Liver (tissue), 8 donors: ENCODE measurements at regions not wholly inside any gene's neighbourhood (a gene's known extent, or its start where the extent isn't known, plus 50 kb on each side); places are given as distances from the start of the nearest gene placed in this dataset.
"Not testable (repeated sequence)": the region's sequence is repeated elsewhere in the genome, so short reads cannot be mapped to it uniquely, and the experiment has no call there.

ENCODE experiments used
- DNase-seq: peaks from one replicate; pipeline ENCODE4 v3.0.0-alpha.2; 2017; ENCODE audit warnings: low spot score
- H3K27ac ChIP-seq, 2 donors: one replicate each; pipeline ENCODE4 v1.7.0; 2013; ENCODE audit warnings: inconsistent platforms in 2 of 2, low read length in 2 of 2, control low read depth in 1 of 2, low read depth in 1 of 2, mild to moderate bottlenecking in 1 of 2
- H3K27me3 ChIP-seq, 4 donors: one replicate each; pipeline versions ENCODE4 v1.6.1 to v1.7.0; 2013; ENCODE audit warnings: low read length in 3 of 4, inconsistent platforms in 1 of 4, mild to moderate bottlenecking in 1 of 4, moderate library complexity in 1 of 4; ENCODE audit not compliant: control insufficient read depth in 4 of 4, insufficient read depth in 4 of 4
- H3K36me3 ChIP-seq, 4 donors: one replicate each; pipeline versions ENCODE4 v1.6.1 to v1.7.0; 2013; ENCODE audit warnings: low read length in 3 of 4, mild to moderate bottlenecking in 3 of 4, low read depth in 1 of 4, moderate library complexity in 1 of 4; ENCODE audit not compliant: control insufficient read depth in 4 of 4, insufficient read depth in 3 of 4
- H3K4me1 ChIP-seq, 4 donors: one replicate each; pipeline versions ENCODE4 v1.6.1 to v1.7.0; 2013; ENCODE audit warnings: low read length in 3 of 4, mild to moderate bottlenecking in 3 of 4, moderate library complexity in 1 of 4; ENCODE audit not compliant: control insufficient read depth in 4 of 4, insufficient read depth in 4 of 4
- H3K4me3 ChIP-seq, 3 donors: one replicate each; pipeline versions ENCODE4 v1.6.1 to v1.7.0; 2013; ENCODE audit warnings: low read length in 3 of 3, control low read depth in 1 of 3, low read depth in 1 of 3, mild to moderate bottlenecking in 1 of 3
- H3K9ac ChIP-seq, 2 donors: one replicate each; pipeline ENCODE4 v1.7.0; 2013; ENCODE audit warnings: low read length in 2 of 2, mild to moderate bottlenecking in 2 of 2, moderate library complexity in 2 of 2, control low read depth in 1 of 2, low read depth in 1 of 2
- H3K9me3 ChIP-seq, 4 donors: one replicate each; pipeline versions ENCODE4 v1.6.1 to v1.7.0; 2013; ENCODE audit warnings: low read length in 3 of 4; ENCODE audit not compliant: control insufficient read depth in 4 of 4
- ATF3 ChIP-seq: IDR thresholded peaks from 2 replicates; pipeline ENCODE4 v1.6.1; 2016; ENCODE audit warnings: antibody characterized with exemption
- CTCF ChIP-seq: fragments of 150-350 bp; IDR thresholded peaks from 2 replicates; pipeline ENCODE4 v1.5.1; 2017; ENCODE audit warnings: improper control_type of control experiment, low read depth, low read length; ENCODE audit not compliant: missing input control
- FOXA1 ChIP-seq: IDR thresholded peaks from 2 replicates; pipeline ENCODE4 v1.6.1; 2016; ENCODE audit warnings: antibody characterized with exemption
- FOXA2 ChIP-seq: IDR thresholded peaks from 2 replicates; pipeline ENCODE4 v1.6.1; 2016; ENCODE audit warnings: antibody characterized with exemption
- HNF4G ChIP-seq: IDR thresholded peaks from 2 replicates; pipeline ENCODE4 v1.6.1; 2016; ENCODE audit warnings: antibody characterized with exemption
- MAX ChIP-seq: IDR thresholded peaks from 2 replicates; pipeline ENCODE4 v1.6.1; 2016; ENCODE audit warnings: antibody characterized with exemption
- NR2F2 ChIP-seq: IDR thresholded peaks from 2 replicates; pipeline ENCODE4 v1.6.1; 2016; ENCODE audit warnings: antibody characterized with exemption
- RAD21 ChIP-seq, 2 donors: IDR thresholded peaks; 2 replicates each; pipeline ENCODE4 v1.6.1; 2016; ENCODE audit warnings: antibody characterized with exemption in 2 of 2, mild to moderate bottlenecking in 2 of 2
- REST ChIP-seq: IDR thresholded peaks from 2 replicates; pipeline ENCODE4 v1.6.1; 2016; ENCODE audit warnings: antibody characterized with exemption, mild to moderate bottlenecking
- RXRA ChIP-seq, 2 donors: IDR thresholded peaks; 2 replicates each; pipeline ENCODE4 v1.6.1; 2017 to 2018; ENCODE audit warnings: antibody characterized with exemption in 2 of 2, mild to moderate bottlenecking in 1 of 2
- SP1 ChIP-seq: IDR thresholded peaks from 2 replicates; pipeline ENCODE4 v1.6.1; 2018; ENCODE audit warnings: antibody characterized with exemption, mild to moderate bottlenecking
- TAF1 ChIP-seq: conservative IDR thresholded peaks from 2 replicates; pipeline ENCODE4 v1.6.1; 2016; ENCODE audit warnings: antibody characterized with exemption, mild to moderate bottlenecking
- ZBTB33 ChIP-seq: IDR thresholded peaks from 2 replicates; pipeline ENCODE4 v1.6.1; 2016; ENCODE audit warnings: antibody characterized with exemption
- WGBS: extraction: QIAGEN DNeasy Blood & Tissue Kit; methylation state at CpG from one replicate; pipeline ENCODE4 v1.1.7; 2013; 5-methylcytosine and 5-hydroxymethylcytosine counted together
- donor health status: healthy.
- donor health status: healthy.
- donor health status: healthy.
- donor health status: healthy.
- donor health status: healthy.

- TF ChIP-seq REST (no peak), RAD21 (IDR thresholded peaks at IDR 0.05) (no peak), HNF4G (no peak)
These were observed 795.3 kb upstream of the AADAT start (continued) for GRCh38 chr4:170884969-170885570.

- H3K36me3 ChIP-seq, H3K9me3 ChIP-seq, H3K27ac ChIP-seq, H3K4me3 ChIP-seq, H3K4me1 ChIP-seq, DNase-seq, H3K27me3 ChIP-seq, H3K9ac ChIP-seq: not testable (repeated sequence)
These were observed 791.9 kb upstream of the AADAT start for GRCh38 chr4:170881646-170882045.

GRCh38 chr4:170875868-170876267 is 786.1 kb upstream of the AADAT start:
- no peak overlapping the region for H3K9ac ChIP-seq
- no peaks in the 10 kb centered on the region for H3K4me1 ChIP-seq
- TF ChIP-seq CTCF (no peak), ZBTB33 (no peak), TAF1 (no peak), FOXA1 (no peak), SP1 (no peak), FOXA2 (no peak), RXRA (IDR thresholded peaks at IDR 0.05) (no peak), NR2F2 (no peak), MAX (no peak), ATF3 (no peak), HNF4G (no peak)
- no peak overlapping the region for H3K27ac ChIP-seq
- no peaks in the 10 kb centered on the region for H3K36me3 ChIP-seq
- no peak overlapping the region for H3K4me3 ChIP-seq
- H3K9me3 ChIP-seq = no peaks in the 10 kb centered on the region
- DNase-seq = no peak
- H3K27me3 ChIP-seq = peaks cover 0 to 2% (median 0%) of the 10 kb centered on the region in 4 donors
- 83% methylated on average over 1 of the region's 1 CpG for WGBS
